IMR-90 (cell line): ENCODE measurements at regions not wholly inside any gene's neighbourhood (a gene's known extent, or its start where the extent isn't known, plus 50 kb on each side); places are given as distances from the start of the nearest gene placed in this dataset.

Experiments
- ATAC-seq: fragments of 200-7000 bp; cut with Tn5 transposase; 2 replicates; pipeline ENCODE4 v1.9.1; 2020; ENCODE audit warnings: low read depth, mild to moderate bottlenecking, moderate library complexity
- BruUV-seq: library from RNA; stranded (reverse); fragments of 400-500 nt; replicated peaks from 2 replicates; lab custom pipeline; 2021; lab: Mats Ljungman, UMichigan
- CTCF ChIA-PET: fragments of 300-600 bp; formaldehyde crosslinking; extraction: SDS; loops from one replicate; lab custom pipeline; 2021; ENCODE audit warnings: antibody characterized with exemption; lab: Yijun Ruan, JAX
- POLR2A ChIA-PET: fragments of 300-600 bp; sonication (Branson Sonifier 250); formaldehyde crosslinking; loops from one replicate; lab custom pipeline; 2022; ENCODE audit warnings: antibody characterized with exemption; ENCODE audit not compliant: unreplicated experiment; lab: Charles Lee
- DNase-seq: peaks from one replicate; pipeline ENCODE4 v3.0.0; 2013
- H2AFZ ChIP-seq: replicated peaks from 2 replicates; pipeline ENCODE3; 2013; ENCODE audit warnings: low read length, mild to moderate bottlenecking; ENCODE audit not compliant: poor library complexity
- H2AK5ac ChIP-seq: 2 replicates; pipeline ENCODE4 v1.6.1; 2013; ENCODE audit warnings: low read depth, low read length, inconsistent platforms
- H2AK9ac ChIP-seq: replicated peaks from 2 replicates; pipeline ENCODE3; 2013; ENCODE audit warnings: mild to moderate bottlenecking, low read depth, low read length, moderate library complexity; ENCODE audit not compliant: poor library complexity
- H2BK120ac ChIP-seq: 2 replicates; pipeline ENCODE4 v1.6.1; 2013; ENCODE audit warnings: low read depth, low read length, inconsistent platforms
- H2BK15ac ChIP-seq: 3 replicates; pipeline ENCODE4 v1.6.1; 2013; ENCODE audit warnings: low read depth, low read length, inconsistent platforms
- H2BK20ac ChIP-seq: 2 replicates; pipeline ENCODE4 v1.6.1; 2013; ENCODE audit warnings: low read depth, mild to moderate bottlenecking, inconsistent platforms, low read length, moderate library complexity
- H2BK5ac ChIP-seq: 2 replicates; pipeline ENCODE4 v1.6.1; 2013; ENCODE audit warnings: mild to moderate bottlenecking, low read depth, low read length, inconsistent platforms; ENCODE audit not compliant: poor library complexity, severe bottlenecking
- H3K14ac ChIP-seq: replicated peaks from 2 replicates; pipeline ENCODE4 v1.6.1; 2013; ENCODE audit warnings: low read depth, low read length, inconsistent platforms
- H3K18ac ChIP-seq: 2 replicates; pipeline ENCODE4 v1.6.1; 2013; ENCODE audit warnings: low read depth, low read length, control low read depth
- H3K23ac ChIP-seq: 2 replicates; pipeline ENCODE4 v1.6.1; 2013; ENCODE audit warnings: low read depth, low read length, inconsistent platforms
- H3K27ac ChIP-seq: 2 replicates; pipeline ENCODE4 v1.5.1; 2013; ENCODE audit warnings: mild to moderate bottlenecking, control low read depth, low read length; ENCODE audit not compliant: insufficient read depth
- H3K27me3 ChIP-seq: 2 replicates; pipeline ENCODE4 v1.6.1; 2013; ENCODE audit warnings: low read length; ENCODE audit not compliant: control insufficient read depth, insufficient read depth
- H3K36me3 ChIP-seq: 2 replicates; pipeline ENCODE4 v1.6.1; 2013; ENCODE audit warnings: low read length, mixed read lengths; ENCODE audit not compliant: control insufficient read depth, insufficient read depth
- H3K4ac ChIP-seq: 2 replicates; pipeline ENCODE4 v1.6.1; 2013; ENCODE audit warnings: low read depth, low read length, inconsistent platforms
- H3K4me1 ChIP-seq: 2 replicates; pipeline ENCODE4 v1.6.1; 2013; ENCODE audit warnings: low read length, mixed read lengths; ENCODE audit not compliant: control insufficient read depth, insufficient read depth
- H3K4me2 ChIP-seq: 2 replicates; pipeline ENCODE4 v1.6.1; 2013; ENCODE audit warnings: low read depth, mild to moderate bottlenecking, control low read depth, low read length, moderate library complexity
- H3K4me3 ChIP-seq: 2 replicates; pipeline ENCODE4 v1.5.1; 2013; ENCODE audit warnings: low read depth, mild to moderate bottlenecking, control low read depth, low read length, moderate library complexity; ENCODE audit not compliant: insufficient read depth
- H3K56ac ChIP-seq: 2 replicates; pipeline ENCODE4 v1.6.1; 2013; ENCODE audit warnings: low read length, inconsistent platforms; ENCODE audit not compliant: insufficient read depth; ENCODE audit errors: extremely low read depth
- H3K79me1 ChIP-seq, 2 experiments: 2 replicates each; pipeline ENCODE4 v1.6.1; 2013; ENCODE audit warnings: low read length in 2 of 2, inconsistent platforms in 1 of 2, low read depth in 1 of 2
- H3K9ac ChIP-seq: 2 replicates; pipeline ENCODE4 v1.6.1; 2013; ENCODE audit warnings: low read depth, low read length, control low read depth
- H3K9me1 ChIP-seq: 2 replicates; pipeline ENCODE4 v1.6.1; 2013; ENCODE audit warnings: low read length, inconsistent platforms; ENCODE audit not compliant: insufficient read depth
- H3K9me3 ChIP-seq: 2 replicates; pipeline ENCODE4 v1.6.1; 2013; ENCODE audit warnings: low read length; ENCODE audit not compliant: control insufficient read depth, insufficient read depth
- H4K20me1 ChIP-seq: 2 replicates; pipeline ENCODE4 v1.6.1; 2013; ENCODE audit warnings: low read length, inconsistent platforms; ENCODE audit not compliant: insufficient read depth
- H4K5ac ChIP-seq: 2 replicates; pipeline ENCODE4 v1.6.1; 2013; ENCODE audit warnings: mild to moderate bottlenecking, low read depth, low read length, control low read depth
- H4K8ac ChIP-seq, 2 experiments: 2 replicates each; pipeline ENCODE4 v1.6.1; 2013; ENCODE audit warnings: low read depth in 2 of 2, low read length in 2 of 2, control low read depth in 1 of 2, inconsistent platforms in 1 of 2
- H4K91ac ChIP-seq: 2 replicates; pipeline ENCODE4 v1.6.1; 2013; ENCODE audit warnings: low read depth, low read length, inconsistent platforms; ENCODE audit not compliant: insufficient read depth
- BHLHE40 ChIP-seq: fragments of 150-350 bp; IDR thresholded peaks from 2 replicates; pipeline ENCODE4 v1.6.1; 2016; ENCODE audit warnings: mild to moderate bottlenecking, low read depth, low read length
- CEBPB ChIP-seq: IDR thresholded peaks from 2 replicates; pipeline ENCODE4 v1.6.1; 2012; ENCODE audit warnings: low read depth, low read length, improper control_type of control experiment
- CHD1 ChIP-seq: IDR thresholded peaks from 2 replicates; pipeline ENCODE4 v1.6.1; 2012; ENCODE audit warnings: low read depth, low read length, improper control_type of control experiment
- FOS ChIP-seq: fragments of 150-350 bp; IDR thresholded peaks from 2 replicates; pipeline ENCODE4 v1.6.1; 2016; ENCODE audit warnings: low read depth, low read length
- MAFK ChIP-seq: IDR thresholded peaks from 2 replicates; pipeline ENCODE4 v1.6.1; 2012; ENCODE audit warnings: low read depth, low read length, improper control_type of control experiment
- MAZ ChIP-seq: IDR thresholded peaks from 2 replicates; pipeline ENCODE4 v1.6.1; 2012; ENCODE audit warnings: low read depth, mild to moderate bottlenecking, low read length, improper control_type of control experiment, moderate library complexity, borderline replicate concordance
- MXI1 ChIP-seq: IDR thresholded peaks from 2 replicates; pipeline ENCODE4 v1.6.1; 2012; ENCODE audit warnings: low read depth, mild to moderate bottlenecking, low read length, moderate library complexity, borderline replicate concordance
- NFE2L2 ChIP-seq: fragments of 150-350 bp; IDR thresholded peaks from 2 replicates; pipeline ENCODE4 v1.6.1; 2016; ENCODE audit warnings: low read depth, mild to moderate bottlenecking, low read length
- POLR2A ChIP-seq: IDR thresholded peaks from 2 replicates; pipeline ENCODE4 v1.6.1; 2012; ENCODE audit warnings: mild to moderate bottlenecking, low read depth, low read length
- RAD21 ChIP-seq: IDR thresholded peaks from 2 replicates; pipeline ENCODE4 v1.6.1; 2012; ENCODE audit warnings: low read length, improper control_type of control experiment
- RCOR1 ChIP-seq: IDR thresholded peaks from 2 replicates; pipeline ENCODE4 v1.6.1; 2012; ENCODE audit warnings: mild to moderate bottlenecking, low read length, improper control_type of control experiment; ENCODE audit not compliant: insufficient replicate concordance
- RFX5 ChIP-seq: IDR thresholded peaks from 2 replicates; pipeline ENCODE4 v1.8.0; 2012; ENCODE audit warnings: low read depth, mild to moderate bottlenecking, low read length, moderate library complexity
- SMC3 ChIP-seq: fragments of 150-350 bp; IDR thresholded peaks from 2 replicates; pipeline ENCODE4 v1.6.1; 2016; ENCODE audit warnings: low read depth, mild to moderate bottlenecking, antibody characterized with exemption, low read length, moderate library complexity
- WGBS, 2 experiments: methylation state at CpG; one replicate each; pipeline versions ENCODE4 v1.1.5 to v1.1.7; 2013; ENCODE audit warnings: missing lambda C conversion rate in 2 of 2; ENCODE audit not compliant: insufficient read length in 1 of 2; ENCODE audit errors: extremely low coverage in 2 of 2; 5-methylcytosine and 5-hydroxymethylcytosine counted together
- dilution Hi-C: fragments of 300-500 bp; cut with HindIII; formaldehyde crosslinking; loops from one replicate; pipeline ENCODE4 v1.14.3; 2018; ENCODE audit warnings: low sequenced_read_pairs; ENCODE audit not compliant: unreplicated experiment
- in situ Hi-C: fragments of 300-500 bp; cut with MboI; formaldehyde crosslinking; loops from 3 replicates; pipeline ENCODE4 v1.14.3; 2019; ENCODE audit warnings: low sequenced_read_pairs, inconsistent platforms, mixed read lengths
- intact Hi-C: fragments of 100-400 bp; cut with micrococcal nuclease; formaldehyde crosslinking; loops from 2 replicates; pipeline ENCODE4 v1.10.0; 2022
- TF ChIP-seq, protein P1 (sequence below): conservative IDR thresholded peaks from 2 replicates; pipeline ENCODE4 v1.5.1; 2012; ENCODE audit warnings: mild to moderate bottlenecking, low read depth, low read length, improper control_type of control experiment
- TF ChIP-seq, protein P2 (sequence below): fragments of 150-350 bp; IDR thresholded peaks from 2 replicates; pipeline ENCODE4 v1.6.1; 2016; ENCODE audit warnings: low read depth, mild to moderate bottlenecking, low read length, moderate library complexity, borderline replicate concordance
- TF ChIP-seq, protein P3 (sequence below): fragments of 150-350 bp; IDR thresholded peaks from 2 replicates; pipeline ENCODE4 v1.6.1; 2017; ENCODE audit warnings: mild to moderate bottlenecking, antibody characterized with exemption, low read length, low read depth

DNA sequence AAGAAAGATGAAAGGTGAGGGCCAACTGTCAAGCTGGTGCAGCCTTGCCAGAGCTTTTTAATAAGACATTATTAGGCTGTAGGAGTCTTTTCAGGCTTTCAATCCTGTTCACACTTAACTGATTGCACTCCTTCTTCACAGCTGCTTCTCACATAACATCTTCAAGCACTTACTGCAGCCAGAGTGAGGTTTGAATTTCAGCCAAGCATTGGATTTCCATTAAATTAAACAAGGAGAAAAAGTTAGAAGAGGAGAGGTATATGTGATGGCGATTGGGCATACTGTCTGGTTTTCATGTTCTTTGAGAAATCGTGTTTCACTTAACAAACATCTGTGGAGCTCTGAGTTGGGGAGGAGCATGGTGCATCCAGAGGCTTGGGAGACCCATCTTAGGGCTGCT, 392.8 kb upstream of the LRRC3B start:
- Histone ChIP-seq H3K79me1 (no peaks in the 10 kb centered on the region), H4K20me1 (no peaks in the 10 kb centered on the region), H2BK15ac (no peak overlapping the region), H2BK120ac (no peak overlapping the region), H3K18ac (no peak overlapping the region), H2AK5ac (no peak overlapping the region), H3K4me1 (no peaks in the 10 kb centered on the region), H4K8ac (no peak overlapping the region), H3K9me3 (peaks cover 7% of the 10 kb centered on the region; the same call in 1 of the 2 replicates), H2BK5ac (no peak overlapping the region), H3K9me1 (no peaks in the 10 kb centered on the region), H3K4ac (no peak overlapping the region), H3K4me3 (no peak overlapping the region), H3K27me3 (no peaks in the 10 kb centered on the region), H4K91ac (no peak overlapping the region), H3K56ac (no peak overlapping the region), H3K36me3 (no peaks in the 10 kb centered on the region), H2BK20ac (no peak overlapping the region), H2AFZ (no peak overlapping the region), H3K14ac (no peak overlapping the region), H3K23ac (no peak overlapping the region), H2AK9ac (no peak overlapping the region), H4K5ac (no peak overlapping the region), H3K9ac (no peak overlapping the region), H3K4me2 (no peak overlapping the region), H3K27ac (no peak overlapping the region)
- no peak for ATAC-seq
- intact Hi-C loops (no loop called here), dilution Hi-C loops (no loop called here), in situ Hi-C loops (no loop called here)
- no peak for DNase-seq
- POLR2A ChIA-PET: no interaction called here
- CTCF ChIA-PET: interaction anchor here (0.6 kb wide), 1 partner anchor 12 kb away, joined by 3 read pairs; no protein-coding TSS in a partner anchor
- TF ChIP-seq, protein P1, sequence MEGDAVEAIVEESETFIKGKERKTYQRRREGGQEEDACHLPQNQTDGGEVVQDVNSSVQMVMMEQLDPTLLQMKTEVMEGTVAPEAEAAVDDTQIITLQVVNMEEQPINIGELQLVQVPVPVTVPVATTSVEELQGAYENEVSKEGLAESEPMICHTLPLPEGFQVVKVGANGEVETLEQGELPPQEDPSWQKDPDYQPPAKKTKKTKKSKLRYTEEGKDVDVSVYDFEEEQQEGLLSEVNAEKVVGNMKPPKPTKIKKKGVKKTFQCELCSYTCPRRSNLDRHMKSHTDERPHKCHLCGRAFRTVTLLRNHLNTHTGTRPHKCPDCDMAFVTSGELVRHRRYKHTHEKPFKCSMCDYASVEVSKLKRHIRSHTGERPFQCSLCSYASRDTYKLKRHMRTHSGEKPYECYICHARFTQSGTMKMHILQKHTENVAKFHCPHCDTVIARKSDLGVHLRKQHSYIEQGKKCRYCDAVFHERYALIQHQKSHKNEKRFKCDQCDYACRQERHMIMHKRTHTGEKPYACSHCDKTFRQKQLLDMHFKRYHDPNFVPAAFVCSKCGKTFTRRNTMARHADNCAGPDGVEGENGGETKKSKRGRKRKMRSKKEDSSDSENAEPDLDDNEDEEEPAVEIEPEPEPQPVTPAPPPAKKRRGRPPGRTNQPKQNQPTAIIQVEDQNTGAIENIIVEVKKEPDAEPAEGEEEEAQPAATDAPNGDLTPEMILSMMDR: no peak
- TF ChIP-seq, protein P2, sequence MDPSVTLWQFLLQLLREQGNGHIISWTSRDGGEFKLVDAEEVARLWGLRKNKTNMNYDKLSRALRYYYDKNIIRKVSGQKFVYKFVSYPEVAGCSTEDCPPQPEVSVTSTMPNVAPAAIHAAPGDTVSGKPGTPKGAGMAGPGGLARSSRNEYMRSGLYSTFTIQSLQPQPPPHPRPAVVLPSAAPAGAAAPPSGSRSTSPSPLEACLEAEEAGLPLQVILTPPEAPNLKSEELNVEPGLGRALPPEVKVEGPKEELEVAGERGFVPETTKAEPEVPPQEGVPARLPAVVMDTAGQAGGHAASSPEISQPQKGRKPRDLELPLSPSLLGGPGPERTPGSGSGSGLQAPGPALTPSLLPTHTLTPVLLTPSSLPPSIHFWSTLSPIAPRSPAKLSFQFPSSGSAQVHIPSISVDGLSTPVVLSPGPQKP: no peak
- TF ChIP-seq MAZ (no peak), POLR2A (no peak), FOS (no peak), MAFK (no peak), SMC3 (no peak), MXI1 (no peak), CHD1 (no peak), BHLHE40 (no peak), RFX5 (no peak), RCOR1 (no peak), CEBPB (no peak), NFE2L2 (no peak), RAD21 (no peak)
- TF ChIP-seq, protein P3, sequence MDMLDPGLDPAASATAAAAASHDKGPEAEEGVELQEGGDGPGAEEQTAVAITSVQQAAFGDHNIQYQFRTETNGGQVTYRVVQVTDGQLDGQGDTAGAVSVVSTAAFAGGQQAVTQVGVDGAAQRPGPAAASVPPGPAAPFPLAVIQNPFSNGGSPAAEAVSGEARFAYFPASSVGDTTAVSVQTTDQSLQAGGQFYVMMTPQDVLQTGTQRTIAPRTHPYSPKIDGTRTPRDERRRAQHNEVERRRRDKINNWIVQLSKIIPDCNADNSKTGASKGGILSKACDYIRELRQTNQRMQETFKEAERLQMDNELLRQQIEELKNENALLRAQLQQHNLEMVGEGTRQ: no peak
- no TSS peak for BruUV-seq
- WGBS, 2 experiments: no CpG with 5 or more reads among the region's 2 CpGs
